Retinal pigment epithelial cell (primary cell): ENCODE measurements at regions not wholly inside any gene's neighbourhood (a gene's known extent, or its start where the extent isn't known, plus 50 kb on each side); places are given as distances from the start of the nearest gene placed in this dataset.

Source experiments
- DNase-seq: peaks from one replicate; pipeline ENCODE4 v3.0.0-alpha.2; 2010; ENCODE audit warnings: low read depth
- H3K4me3 ChIP-seq: 2 replicates; pipeline ENCODE4 v1.5.1; 2011; ENCODE audit warnings: mild to moderate bottlenecking, low read length, control low read depth, moderate library complexity
- CTCF ChIP-seq: conservative IDR thresholded peaks from 2 replicates; pipeline ENCODE4 v1.5.1; 2011; ENCODE audit warnings: low read depth, low read length, control low read depth, inconsistent platforms

GRCh38 chr4:151563194-151563593 is 154.2 kb downstream of the FHIP1A start:
- TF ChIP-seq CTCF: no peak
- H3K4me3 ChIP-seq: no peak overlapping the region
- DNase-seq: no peak

DNA sequence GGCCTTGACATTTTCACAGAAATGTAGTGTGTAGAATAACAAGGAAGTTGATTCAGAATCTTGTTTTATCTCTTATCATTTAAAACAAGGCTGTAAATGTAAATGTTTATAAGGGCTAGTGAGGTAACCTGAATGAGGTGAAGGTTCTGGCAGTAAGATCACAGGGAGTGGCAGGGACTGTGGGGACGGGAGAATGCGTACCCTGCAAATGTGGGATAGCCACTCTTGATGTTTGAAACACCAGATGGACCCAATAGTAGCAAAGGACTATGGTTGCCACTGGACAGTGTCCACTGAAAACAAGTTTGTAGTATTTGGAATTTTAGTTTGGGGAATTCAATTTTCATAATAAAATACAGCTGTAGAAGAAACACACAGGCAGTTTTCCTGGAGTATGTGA is 155.3 kb downstream of the FHIP1A start:
- no peak for TF ChIP-seq CTCF
- DNase-seq: no peak
- no peak overlapping the region for H3K4me3 ChIP-seq

DNA sequence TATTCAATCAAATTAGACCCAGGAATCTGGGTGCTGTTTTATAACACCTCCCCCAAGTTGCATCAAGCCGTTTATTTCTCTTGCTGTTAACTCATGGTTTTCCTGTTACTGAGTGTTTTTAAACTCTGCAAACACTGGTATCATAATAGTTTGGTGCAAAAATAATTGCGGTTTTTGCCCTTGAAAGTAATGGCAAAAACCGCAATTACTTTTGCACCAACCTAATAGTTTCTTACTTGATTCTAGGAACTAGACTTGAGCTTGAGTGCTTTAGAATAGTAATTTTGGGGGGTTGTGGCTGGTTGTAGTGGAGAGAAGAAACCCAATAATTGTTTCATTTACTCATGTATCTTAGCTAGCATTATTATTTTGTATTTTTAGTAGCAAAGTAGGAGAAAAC is 156.6 kb downstream of the FHIP1A start:
- no peak overlapping the region for H3K4me3 ChIP-seq
- no peak for TF ChIP-seq CTCF
- DNase-seq: no peak

DNA sequence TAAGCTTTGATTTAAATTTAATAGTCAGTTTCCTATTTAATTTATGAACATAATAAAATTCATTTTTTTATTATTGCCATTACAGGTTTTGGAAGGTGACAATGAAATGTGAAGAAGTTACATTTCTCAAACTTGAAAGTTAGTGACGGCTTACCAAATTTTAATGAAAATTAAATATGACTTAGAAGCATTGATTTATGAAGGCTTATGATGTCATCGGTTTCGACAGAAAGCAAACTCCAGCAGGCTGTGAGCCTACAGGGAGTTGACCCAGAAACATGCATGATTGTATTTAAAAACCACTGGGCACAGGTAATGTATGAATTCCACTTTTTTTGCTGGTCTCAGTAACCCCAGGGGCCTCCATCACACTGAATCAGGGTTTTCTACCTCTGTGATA is 157.1 kb downstream of the FHIP1A start:
- no peak for TF ChIP-seq CTCF
- no peak overlapping the region for H3K4me3 ChIP-seq
- DNase-seq: no peak

- no peak for DNase-seq
- H3K4me3 ChIP-seq: no peak overlapping the region
- TF ChIP-seq CTCF: no peak
These were observed 158.1 kb downstream of the FHIP1A start for GRCh38 chr4:151567056-151567455.

DNA sequence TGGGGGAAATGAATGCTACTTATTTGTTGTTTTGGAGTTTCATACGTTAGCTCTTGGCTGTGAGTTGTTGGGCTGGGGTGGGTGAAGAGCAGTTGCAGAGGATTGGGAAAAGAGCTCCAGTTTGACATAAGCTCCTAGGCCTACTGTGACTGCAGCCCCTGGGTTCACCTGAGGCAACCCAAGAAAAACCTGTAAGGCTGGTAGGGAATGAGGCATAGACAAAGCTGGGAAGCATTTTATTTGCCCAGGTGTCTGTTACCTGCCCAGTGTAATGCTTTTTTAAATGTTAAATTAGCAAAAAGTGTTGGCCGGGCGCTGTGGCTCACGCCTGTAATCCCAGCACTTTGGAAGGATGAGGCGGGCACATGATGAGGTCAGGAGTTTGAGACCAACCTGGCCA is 160.0 kb downstream of the FHIP1A start:
- H3K4me3 ChIP-seq: no peak overlapping the region
- no peak for TF ChIP-seq CTCF
- DNase-seq: no peak

GRCh38 chr4:151569650-151570049 is 160.7 kb downstream of the FHIP1A start:
- no peak for DNase-seq
- no peak for TF ChIP-seq CTCF
- H3K4me3 ChIP-seq: no peak overlapping the region
